VCaP (cell line): ENCODE measurements at regions not wholly inside any gene's neighbourhood (a gene's known extent, or its start where the extent isn't known, plus 50 kb on each side); places are given as distances from the start of the nearest gene placed in this dataset.

Experiments
- H3K27ac ChIP-seq: fragments of 450-650 bp; 2 replicates; pipeline ENCODE4 v1.5.1; 2017
- CTCF ChIP-seq: fragments of 450-650 bp; conservative IDR thresholded peaks from 2 replicates; pipeline ENCODE4 v1.5.1; 2017; ENCODE audit warnings: mild to moderate bottlenecking, moderate library complexity

GRCh38 chr20:9935285-9935684, 96.4 kb upstream of the PAK5 start:
- no peak overlapping the region for H3K27ac ChIP-seq
- no peak for TF ChIP-seq CTCF

- TF ChIP-seq CTCF = no peak
- H3K27ac ChIP-seq = no peak overlapping the region
These were observed 91.3 kb upstream of the PAK5 start for GRCh38 chr20:9930142-9930541.

- TF ChIP-seq CTCF = no peak
- H3K27ac ChIP-seq = no peak overlapping the region
These were observed 90.1 kb upstream of the PAK5 start for GRCh38 chr20:9928955-9929354.

GRCh38 chr20:9928281-9928737, 89.4 kb upstream of the PAK5 start:
- TF ChIP-seq CTCF = no peak
- no peak overlapping the region for H3K27ac ChIP-seq

- no peak for TF ChIP-seq CTCF
- no peak overlapping the region; the same call in 1 of the 2 replicates for H3K27ac ChIP-seq
These were observed 88.3 kb upstream of the PAK5 start for GRCh38 chr20:9927224-9927623.

- TF ChIP-seq CTCF = no peak
- H3K27ac ChIP-seq = no peak overlapping the region
These were observed 87.6 kb upstream of the PAK5 start for GRCh38 chr20:9926476-9926875.

- TF ChIP-seq CTCF = no peak
These were observed 87.1 kb upstream of the PAK5 start for GRCh38 chr20:9926007-9926406.

GRCh38 chr20:9923648-9924047, 84.8 kb upstream of the PAK5 start:
- no peak overlapping the region for H3K27ac ChIP-seq
- TF ChIP-seq CTCF = no peak

More at GRCh38 chr20:9926007-9926406, 87.1 kb upstream of the PAK5 start:
- H3K27ac ChIP-seq = no peak overlapping the region
